OCI-M2 (cell line): ENCODE measurements at regions not wholly inside any gene's neighbourhood (a gene's known extent, or its start where the extent isn't known, plus 50 kb on each side); places are given as distances from the start of the nearest gene placed in this dataset.
"Not testable (repeated sequence)": the region's sequence is repeated elsewhere in the genome, so short reads cannot be mapped to it uniquely, and the experiment has no call there.

Experiments used
- DNase-seq: peaks from one replicate; lab custom pipeline; 2025; ENCODE audit not compliant: unreplicated experiment; lab: John Stamatoyannopoulos, UW

DNA sequence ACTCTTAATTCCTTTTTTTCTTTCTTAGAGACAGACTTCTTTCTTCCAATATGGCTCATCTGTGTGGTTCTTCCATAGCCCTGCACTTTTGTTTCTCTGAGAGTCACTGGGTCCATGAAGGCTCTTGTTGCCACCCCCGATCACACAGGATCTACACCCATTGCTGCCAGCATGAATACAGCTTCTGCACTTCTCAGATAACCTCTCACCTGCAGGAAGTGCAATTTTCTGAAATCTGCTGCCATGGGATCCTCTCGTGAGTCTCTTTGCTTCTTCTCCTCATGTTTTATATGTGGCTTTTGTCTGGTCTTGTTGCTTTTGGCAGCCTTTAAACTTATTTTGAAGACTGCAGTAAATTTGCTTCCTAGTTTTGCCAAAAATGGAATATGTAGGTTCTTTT is 171.2 kb downstream of the TMEM167A start:
- DNase-seq = no peak

DNA sequence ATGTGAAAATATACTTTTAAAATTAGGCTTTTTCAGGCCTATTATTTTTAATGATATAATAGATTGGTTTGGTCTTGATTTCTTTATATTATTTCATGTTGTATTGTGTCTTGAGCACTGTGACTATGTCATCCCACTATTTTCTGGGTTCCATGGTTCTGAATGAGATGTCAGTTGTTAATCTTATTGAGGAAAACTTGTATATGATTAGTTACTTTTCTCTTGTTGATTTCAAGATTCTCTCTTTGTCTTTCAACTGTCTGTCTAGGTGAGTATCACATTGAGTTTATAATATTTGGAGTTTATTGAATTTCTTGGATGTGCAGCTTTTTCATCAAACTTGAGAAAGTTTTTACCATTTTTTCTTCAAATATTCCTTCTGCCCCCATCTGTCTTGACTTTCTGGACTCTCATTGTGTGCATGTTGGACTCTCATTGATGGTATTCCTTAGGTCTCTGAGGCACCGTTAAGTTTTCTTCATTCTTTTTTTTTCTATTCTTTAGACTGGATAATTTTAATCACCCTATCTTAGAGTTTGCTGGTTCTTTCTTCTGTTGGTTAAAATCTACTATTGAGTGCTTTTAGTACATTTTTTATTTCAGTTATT is 175.8 kb downstream of the TMEM167A start:
- no peak for DNase-seq

DNA sequence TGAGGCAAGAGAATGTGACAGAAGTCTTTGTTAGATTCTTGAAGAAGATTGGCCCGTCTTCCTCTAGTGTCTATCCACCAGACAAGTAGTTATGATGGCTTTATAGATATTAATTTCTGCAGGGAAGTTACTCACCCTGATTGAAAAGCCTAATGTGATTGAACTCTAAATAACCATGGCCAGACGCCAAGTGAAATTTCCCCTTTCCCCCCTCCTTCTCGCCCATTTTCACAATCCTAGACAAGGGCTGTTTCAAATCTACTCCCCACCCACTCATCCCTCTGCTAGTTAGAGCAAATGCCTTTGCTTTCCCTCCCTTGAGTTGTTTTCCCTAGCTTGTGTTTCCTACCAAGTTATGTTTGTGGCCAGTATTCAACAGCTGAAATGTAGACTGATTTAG is 182.5 kb downstream of the TMEM167A start:
- no peak for DNase-seq

DNA sequence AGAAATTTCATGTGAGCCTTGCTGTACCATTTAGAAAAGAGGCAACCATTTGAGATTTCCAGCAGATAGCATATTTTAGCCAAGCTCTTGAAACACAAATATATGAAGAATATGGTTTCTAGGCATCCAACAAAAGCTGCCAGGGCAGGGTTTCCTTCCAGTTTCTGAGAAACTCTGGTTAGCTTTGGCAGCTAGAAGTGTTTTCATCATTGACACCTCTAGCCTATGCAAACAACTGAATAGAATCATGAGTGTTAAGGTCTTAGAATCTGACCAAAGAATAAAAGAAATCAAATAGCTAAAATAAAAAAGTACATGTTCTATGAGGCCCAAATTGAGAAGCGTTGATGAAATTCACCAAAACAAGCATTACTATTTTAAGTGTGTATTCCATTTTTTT is 188.1 kb downstream of the TMEM167A start:
- no peak for DNase-seq

DNA sequence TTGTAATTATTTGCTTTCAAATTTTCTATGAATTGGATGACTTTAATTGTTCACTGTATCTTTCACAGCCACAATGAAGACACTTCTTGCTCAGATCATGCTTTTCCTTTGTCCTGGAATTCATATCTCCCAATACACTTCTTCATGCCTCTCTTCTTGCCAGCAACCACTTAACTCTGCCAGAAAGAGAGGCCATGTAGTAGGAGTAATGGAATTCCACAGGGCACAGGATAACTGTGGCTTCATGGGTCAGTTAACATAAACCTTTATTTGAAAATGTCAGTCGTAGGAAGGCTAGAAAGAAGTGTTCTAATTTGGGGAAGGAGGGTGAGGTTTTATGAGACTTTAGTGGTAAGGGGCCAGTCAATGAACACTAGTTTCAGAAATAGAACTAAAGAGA is 190.3 kb downstream of the TMEM167A start:
- DNase-seq = no peak

DNA sequence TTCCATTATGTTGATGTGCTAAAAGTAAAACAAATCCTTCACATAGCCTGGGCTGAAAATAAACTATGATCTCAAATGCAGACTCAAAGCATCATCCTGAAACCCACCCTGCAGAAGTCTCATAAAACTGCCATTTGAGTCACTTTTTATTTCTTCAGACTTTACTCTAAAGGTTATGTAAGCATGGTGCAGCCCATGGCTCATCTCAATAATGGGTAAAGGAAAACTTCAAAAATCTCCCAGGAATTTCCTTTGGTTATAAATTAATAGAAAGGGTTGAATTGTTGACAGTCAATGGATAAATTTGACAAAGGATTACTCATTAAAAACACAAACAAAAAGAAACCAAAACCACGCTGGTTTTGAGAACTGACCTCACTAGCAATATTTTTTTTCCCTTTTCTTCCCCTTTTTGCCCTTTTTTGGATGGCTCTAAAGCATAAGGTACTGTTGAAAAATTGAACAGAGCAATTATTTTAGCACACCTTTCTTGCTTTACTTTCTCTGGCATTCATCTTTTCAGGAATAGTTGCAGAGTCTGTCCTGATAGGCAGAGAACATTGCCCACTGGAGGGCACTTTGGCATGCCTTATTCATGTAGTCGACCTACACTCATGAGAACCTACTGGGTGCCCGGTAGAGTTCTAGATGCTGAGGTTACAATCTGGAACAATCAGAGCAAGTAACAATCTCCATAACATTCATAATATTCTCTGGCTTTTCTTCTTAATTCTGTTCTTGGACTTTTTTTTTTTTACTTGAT is 191.4 kb downstream of the TMEM167A start:
- no peak for DNase-seq

DNA sequence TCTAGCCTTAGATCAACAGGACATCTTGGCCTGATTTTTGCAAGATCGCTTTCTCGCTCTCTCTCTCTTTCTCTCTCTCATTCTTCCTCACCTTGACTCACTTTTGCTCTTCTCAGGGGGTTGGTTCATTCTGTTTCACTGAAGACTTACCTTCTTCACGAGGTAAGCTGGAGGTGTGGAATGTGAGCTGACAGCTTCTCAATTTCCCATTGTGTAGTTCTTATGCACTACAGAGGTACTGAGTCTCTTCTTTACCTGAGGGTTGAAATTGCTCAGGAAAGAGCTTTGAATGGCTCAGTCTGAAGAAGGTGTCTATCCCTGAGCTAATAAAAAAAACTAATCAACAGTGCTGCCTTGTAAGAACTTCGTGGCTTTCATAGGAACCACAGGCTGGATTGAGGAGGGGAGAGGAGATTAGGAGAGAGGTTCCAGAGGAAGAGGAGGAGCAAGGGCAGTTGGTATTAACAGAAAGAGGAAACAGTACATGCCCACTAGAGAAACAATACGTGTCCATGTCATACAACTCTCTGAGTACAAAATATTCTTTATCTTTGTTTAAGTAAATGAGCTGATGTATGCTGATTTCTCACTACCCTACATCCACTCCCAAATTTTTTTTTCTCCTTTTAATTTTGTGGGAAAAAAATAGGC is 192.2 kb downstream of the TMEM167A start:
- no peak for DNase-seq

DNA sequence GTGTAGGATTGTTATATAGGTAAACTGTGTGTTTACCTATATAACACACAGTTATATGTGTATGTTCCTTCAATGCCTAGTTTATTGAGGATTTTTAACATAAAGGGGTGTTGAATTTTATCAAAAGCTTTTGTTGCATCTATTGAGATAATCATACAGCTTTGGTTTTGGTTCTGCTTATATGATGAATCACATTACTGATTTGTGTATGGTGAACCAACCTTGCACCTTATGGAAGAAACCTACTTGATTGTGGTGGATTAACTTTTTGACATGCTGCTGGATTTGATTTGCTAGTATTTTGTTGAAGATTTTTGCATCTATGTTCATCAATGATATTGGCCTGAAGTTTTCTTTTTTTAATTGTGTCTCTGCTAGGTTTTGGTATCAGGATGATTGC is 194.9 kb downstream of the TMEM167A start:
- no peak for DNase-seq

DNA sequence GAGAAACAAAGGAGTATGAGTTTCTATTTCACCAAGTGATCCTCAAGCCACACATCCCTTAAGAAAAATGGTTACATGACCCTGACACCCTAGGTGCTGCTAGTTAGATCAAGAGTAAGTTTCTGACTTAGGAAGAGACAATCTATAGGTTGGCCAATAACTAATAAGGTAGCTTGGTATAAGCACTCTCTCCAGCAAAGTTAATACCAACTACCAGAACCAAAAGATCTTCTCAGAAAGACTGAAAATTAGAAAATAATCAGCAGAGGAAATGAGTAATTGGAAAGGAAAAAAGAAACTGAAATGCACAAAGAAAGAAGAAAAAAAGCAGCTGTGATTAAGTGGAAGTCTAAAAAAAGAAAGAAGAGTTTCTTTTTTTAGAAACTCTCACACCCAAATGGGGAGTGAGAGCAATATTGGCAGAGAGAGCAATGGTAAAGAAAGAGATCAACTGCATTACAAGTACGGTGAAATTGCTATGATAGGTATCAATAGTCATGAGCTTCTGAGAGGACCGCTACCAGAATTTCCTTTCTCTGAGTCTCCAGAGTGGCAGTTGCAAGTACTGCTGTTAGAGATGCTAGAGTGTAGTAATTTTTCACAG is 195.5 kb downstream of the TMEM167A start:
- DNase-seq = no peak

DNA sequence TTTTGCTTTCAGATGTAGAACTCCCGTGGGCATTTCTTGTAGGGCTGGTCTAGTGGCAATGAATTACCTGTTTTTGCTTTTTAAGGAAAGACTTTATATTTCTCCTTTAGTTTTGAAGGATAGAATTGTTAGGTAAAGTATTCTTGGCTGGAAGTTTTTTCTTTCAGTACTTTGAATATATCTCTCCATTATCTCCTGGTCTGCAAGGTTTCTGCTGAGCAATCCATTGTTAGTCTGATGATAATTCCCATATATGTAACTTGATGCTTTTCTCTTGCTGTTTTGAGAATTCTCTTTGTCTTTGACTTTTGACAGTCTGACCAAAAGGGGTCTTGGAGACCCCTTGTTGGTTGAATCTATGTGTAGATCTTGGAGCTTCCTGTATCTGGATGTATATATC is 198.1 kb downstream of the TMEM167A start:
- DNase-seq = no peak

DNA sequence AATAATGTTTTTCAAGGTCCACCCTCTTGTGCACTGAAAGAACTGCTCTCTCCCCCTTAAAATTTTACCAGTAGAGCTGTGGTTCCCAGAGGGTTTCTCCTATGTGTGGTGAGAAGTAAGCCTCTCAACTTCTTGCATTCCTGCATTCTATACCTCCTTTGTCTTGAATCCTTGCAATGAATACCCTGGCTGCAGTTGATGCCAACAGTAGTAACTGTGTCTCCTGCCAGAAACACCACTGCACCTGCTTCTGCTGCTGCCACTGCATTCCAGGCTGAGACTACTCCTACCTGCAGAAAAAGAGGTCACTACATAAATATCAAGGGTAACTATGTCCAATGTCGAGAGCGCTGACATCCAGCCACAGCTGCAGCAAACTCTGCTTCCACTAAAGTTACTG is 203.7 kb downstream of the TMEM167A start:
- no peak for DNase-seq

DNA sequence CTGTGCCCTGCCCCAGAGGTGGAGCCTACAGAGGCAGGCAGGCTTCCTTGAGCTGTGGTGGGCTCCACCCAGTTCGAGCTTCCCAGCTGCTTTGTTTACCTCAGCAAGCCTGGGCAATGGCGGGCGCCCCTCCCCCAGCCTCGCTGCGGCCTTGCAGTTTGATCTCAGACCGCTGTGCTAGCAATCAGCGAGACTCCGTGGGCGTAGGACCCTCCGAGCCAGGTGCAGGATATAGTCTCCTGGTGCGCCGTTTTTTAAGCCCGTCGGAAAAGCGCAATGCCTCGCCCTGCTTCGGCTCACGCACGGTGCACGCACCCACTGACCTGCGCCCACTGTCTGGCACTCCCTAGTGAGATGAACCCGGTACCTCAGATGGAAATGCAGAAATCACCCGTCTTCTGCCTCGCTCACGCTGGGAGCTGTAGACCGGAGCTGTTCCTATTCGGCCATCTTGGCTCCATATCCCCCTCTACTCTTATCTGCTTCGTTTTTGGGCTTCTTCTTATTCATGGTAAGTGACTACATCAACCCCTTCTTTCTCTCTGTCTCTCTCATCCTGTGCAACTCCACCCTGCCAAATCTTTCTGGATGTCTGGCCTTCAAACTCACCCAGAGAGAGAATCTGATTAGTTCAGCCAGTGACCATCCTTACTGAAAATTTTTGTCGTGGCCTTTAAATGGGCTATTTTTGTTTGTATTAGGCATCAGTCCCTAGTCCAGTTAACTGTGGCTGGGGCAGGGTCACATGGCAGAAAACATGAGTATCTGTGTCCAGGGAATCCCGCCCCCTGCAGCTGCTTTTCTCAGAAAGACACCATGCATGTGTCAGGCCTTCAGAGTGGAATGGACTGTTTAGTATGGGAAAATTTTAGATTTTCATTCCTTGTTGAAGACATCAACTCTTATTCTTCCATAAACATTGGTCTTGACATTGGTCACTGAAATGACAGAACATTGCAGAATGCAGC is 204.6 kb downstream of the TMEM167A start:
- not testable (repeated sequence) for DNase-seq

DNA sequence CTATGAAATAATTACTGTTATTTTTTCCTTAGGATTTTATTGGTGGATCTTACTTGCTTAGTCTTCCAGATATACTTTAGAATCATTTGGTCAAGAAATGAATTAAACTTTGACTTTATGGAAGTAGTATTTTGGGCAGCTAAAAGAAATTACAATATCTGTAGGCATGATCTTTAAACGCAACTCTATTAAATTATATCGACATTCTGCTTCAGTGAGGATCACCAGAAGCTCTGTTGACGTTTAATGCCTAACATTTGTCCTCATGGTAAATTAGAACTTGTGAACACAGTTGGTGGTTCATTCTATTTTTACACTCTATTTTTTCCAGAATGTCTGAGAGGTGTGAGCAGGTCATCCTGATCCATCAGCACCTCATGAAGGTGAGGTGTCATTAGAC is 211.6 kb downstream of the TMEM167A start:
- DNase-seq = no peak

DNA sequence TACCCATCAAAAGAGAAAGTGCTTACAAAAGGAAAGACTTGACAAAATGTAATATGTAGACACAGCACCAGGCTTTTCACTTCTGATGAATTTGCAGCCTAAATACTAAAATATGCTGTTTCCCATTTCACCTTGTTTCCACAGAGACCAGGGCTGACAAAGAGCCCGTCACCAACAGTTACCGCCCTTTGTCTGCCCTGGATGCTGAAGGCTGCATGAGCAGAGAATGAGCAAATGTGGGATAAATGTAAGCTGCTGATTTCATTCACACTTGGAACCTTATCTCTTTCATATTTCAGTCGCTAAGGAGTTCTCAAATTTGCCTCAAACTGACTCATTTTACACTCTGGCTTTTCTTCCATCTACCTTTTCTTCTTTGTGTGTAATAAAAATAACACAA is 213.9 kb downstream of the TMEM167A start:
- DNase-seq = no peak

DNA sequence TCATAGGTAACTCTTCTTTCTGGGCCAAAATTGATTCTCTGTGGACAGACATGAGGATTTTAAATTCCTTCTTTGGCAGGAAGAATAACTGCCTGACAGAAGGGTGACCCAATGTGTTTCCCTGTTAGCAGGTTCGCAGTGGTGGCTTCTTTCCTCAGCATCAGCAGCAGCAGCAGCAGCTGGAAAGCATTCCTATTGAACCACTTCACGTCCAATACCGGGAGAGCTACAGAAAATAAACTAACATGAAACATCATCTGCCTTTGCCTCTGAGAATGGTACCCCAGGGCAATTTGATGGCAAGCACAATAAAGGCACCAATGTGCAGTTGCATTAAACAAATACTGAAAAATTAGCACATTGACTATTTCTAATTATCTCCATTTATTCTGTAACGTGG is 214.5 kb downstream of the TMEM167A start:
- no peak for DNase-seq

DNA sequence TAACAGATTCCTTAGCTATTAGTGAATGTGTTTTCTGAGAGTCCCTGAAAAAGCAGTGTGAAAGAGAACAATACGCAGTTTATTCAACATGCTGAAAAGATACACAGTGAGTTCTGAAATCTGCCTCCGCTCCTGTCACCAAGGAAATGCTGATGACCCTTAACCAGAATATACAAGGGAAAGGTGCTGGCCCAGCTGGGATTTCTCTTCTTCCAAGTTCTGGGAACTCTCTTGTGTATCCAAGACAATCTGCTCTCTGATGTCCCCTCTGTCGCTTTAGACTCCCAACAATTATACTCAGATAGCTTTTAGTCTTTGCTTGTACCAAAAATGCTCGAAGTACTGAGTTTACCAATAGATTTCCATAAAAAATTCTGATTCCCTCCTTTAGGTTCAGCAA is 214.9 kb downstream of the TMEM167A start:
- no peak for DNase-seq

DNA sequence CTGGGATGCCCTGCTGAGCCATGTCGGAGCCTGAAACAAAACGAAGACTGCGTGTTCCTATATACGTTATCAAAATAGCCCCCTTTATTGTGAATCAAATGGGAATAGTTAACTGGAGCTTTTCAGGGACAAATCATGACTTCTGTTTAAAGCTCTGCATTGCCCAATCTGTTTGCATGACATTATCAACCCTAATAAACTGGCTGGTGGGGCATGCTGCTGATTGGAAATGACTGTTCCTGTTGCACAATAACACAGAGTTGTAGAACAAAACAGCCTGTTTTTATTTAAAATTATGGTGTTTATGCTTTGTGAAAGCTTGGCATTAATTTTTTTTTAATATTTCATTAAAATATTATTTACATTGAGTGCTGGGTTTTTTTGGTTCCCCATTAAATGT is 215.5 kb downstream of the TMEM167A start:
- DNase-seq = no peak

DNA sequence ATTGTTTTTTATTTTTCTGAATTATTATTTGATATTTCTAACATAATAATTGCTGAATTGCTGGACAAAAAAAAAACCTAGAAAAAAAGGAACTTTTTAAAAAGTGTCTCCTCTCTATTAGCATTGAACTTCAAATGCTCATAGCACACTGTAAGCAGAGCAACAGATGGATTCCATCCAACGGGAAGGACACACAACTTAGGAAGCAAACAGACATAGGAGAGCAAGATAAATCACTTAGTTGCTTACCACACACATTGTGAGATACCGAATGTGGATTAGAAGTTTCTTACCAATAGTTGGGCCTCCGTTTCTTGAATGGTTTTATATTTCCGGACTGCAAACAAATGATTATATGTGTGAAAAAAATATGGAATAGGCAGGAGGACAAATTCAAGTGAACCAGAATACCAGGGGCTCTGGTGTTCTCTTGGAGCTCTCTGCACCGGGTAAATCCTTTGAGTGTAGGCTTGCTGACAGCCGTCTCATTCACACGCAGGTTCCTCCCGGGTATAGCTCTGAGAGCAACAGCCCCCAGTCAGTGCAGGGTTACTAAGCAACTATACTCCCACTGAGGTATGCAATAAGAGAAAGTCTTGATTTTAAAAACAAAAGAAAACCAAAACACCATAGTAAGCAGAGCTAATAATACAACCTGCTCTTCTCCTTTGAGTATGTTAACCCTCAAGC is 217.6 kb downstream of the TMEM167A start:
- no peak for DNase-seq

DNA sequence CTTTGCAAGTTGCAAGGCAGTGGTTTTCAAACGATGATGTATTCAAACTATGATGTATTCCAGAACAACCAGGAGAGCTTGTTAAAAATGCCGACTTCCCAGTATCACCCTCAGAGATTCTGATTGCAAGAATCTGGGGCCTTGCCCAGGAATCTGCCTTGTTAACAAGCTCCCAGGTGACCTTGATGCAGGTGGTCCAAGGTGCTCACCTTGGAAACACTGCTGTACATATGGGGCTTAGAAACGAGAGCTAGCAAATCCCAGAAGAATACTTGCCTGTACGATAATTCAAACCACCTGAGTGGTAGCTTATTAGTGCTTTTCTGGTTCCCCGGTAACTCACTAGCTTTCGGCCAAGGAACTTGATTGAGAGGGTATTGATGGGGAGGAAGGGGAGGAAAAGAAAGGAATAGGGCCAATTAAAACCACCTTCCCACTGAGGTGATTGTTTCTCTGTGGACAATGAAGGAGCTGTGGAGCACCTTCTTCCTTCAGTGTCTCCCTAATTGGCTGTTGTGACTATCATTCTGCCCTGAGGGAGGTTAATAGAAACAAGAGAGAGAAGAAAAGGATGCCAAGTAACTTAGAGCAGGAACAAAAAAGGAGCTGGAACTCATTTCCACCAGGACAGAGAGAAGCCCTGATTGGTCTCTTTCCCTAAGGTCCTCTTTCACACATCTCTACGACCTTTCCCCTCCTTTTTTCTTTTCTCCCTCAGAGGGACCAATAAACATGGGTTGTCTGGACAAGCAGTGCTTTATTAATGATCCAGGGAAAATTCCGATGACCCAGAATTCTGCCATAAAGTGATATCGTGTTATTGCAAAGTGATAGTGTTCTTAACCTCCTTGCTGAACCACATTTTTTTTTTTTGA is 218.8 kb downstream of the TMEM167A start:
- DNase-seq = no peak
